BE2C (cell line): ENCODE measurements at regions not wholly inside any gene's neighbourhood (a gene's known extent, or its start where the extent isn't known, plus 50 kb on each side); places are given as distances from the start of the nearest gene placed in this dataset.

Source experiments
- DNase-seq: peaks from one replicate; pipeline ENCODE4 v3.0.0-alpha.2; 2020
- H3K27me3 ChIP-seq: fragments of 250-450 bp; sonication (Bioruptor Pico); 2 replicates; pipeline ENCODE4 v1.5.1; 2020; ENCODE audit warnings: mild to moderate bottlenecking
- H3K36me3 ChIP-seq: fragments of 250-450 bp; sonication (Bioruptor Pico); 2 replicates; pipeline ENCODE4 v1.5.1; 2020; ENCODE audit warnings: mild to moderate bottlenecking
- H3K4me1 ChIP-seq: fragments of 250-450 bp; sonication (Bioruptor Pico); 2 replicates; pipeline ENCODE4 v1.5.1; 2020
- H3K4me3 ChIP-seq: 2 replicates; pipeline ENCODE4 v1.5.1; 2011; ENCODE audit warnings: low read depth, low read length
- H3K9me3 ChIP-seq: fragments of 250-450 bp; sonication (Bioruptor Pico); 2 replicates; pipeline ENCODE4 v1.5.1; 2020
- CTCF ChIP-seq: IDR thresholded peaks from 2 replicates; pipeline ENCODE4 v1.5.1; 2012; ENCODE audit warnings: mild to moderate bottlenecking, low read depth, low read length

- H3K4me3 ChIP-seq = no peak overlapping the region
- no peaks in the 10 kb centered on the region for H3K9me3 ChIP-seq
- no peaks in the 10 kb centered on the region for H3K36me3 ChIP-seq
- H3K4me1 ChIP-seq = peaks cover 5% of the 10 kb centered on the region; the same call in 1 of the 2 replicates
- H3K27me3 ChIP-seq = no peaks in the 10 kb centered on the region
- no peak for TF ChIP-seq CTCF
- peak; percentile 43 for DNase-seq
Observed at GRCh38 chr10:128629111-128630096, 503.2 kb upstream of the MKI67 start.

- Histone ChIP-seq H3K27me3 (no peaks in the 10 kb centered on the region), H3K4me3 (no peak overlapping the region), H3K9me3 (no peaks in the 10 kb centered on the region), H3K4me1 (peaks cover 5% of the 10 kb centered on the region; the same call in 1 of the 2 replicates), H3K36me3 (no peaks in the 10 kb centered on the region)
- DNase-seq = no peak
- TF ChIP-seq CTCF = no peak
Observed at GRCh38 chr10:128630787-128631252, 504.6 kb upstream of the MKI67 start.

GRCh38 chr10:128631801-128632241, 505.6 kb upstream of the MKI67 start:
- DNase-seq = peak; percentile 31
- TF ChIP-seq CTCF = peak; percentile 66
- Histone ChIP-seq H3K4me1 (peaks cover 5% of the 10 kb centered on the region; the same call in 1 of the 2 replicates), H3K36me3 (no peaks in the 10 kb centered on the region), H3K4me3 (peak overlapping the region; percentile 58), H3K27me3 (no peaks in the 10 kb centered on the region), H3K9me3 (no peaks in the 10 kb centered on the region)

GRCh38 chr10:128632694-128633093, 506.5 kb upstream of the MKI67 start:
- TF ChIP-seq CTCF = no peak
- DNase-seq = no peak
- Histone ChIP-seq H3K36me3 (no peaks in the 10 kb centered on the region), H3K4me3 (no peak overlapping the region; the same call in 1 of the 2 replicates), H3K27me3 (no peaks in the 10 kb centered on the region), H3K9me3 (no peaks in the 10 kb centered on the region), H3K4me1 (peaks cover 5% of the 10 kb centered on the region; the same call in 1 of the 2 replicates)

GRCh38 chr10:128633864-128634540, 507.8 kb upstream of the MKI67 start:
- H3K27me3 ChIP-seq = no peaks in the 10 kb centered on the region
- H3K9me3 ChIP-seq = no peaks in the 10 kb centered on the region
- no peak overlapping the region for H3K4me3 ChIP-seq
- DNase-seq = no peak
- peaks cover 5% of the 10 kb centered on the region; the same call in 1 of the 2 replicates for H3K4me1 ChIP-seq
- peak; percentile 48 for TF ChIP-seq CTCF
- H3K36me3 ChIP-seq = no peaks in the 10 kb centered on the region
